Testis (tissue), 2 donors: ENCODE measurements at regions not wholly inside any gene's neighbourhood (a gene's known extent, or its start where the extent isn't known, plus 50 kb on each side); places are given as distances from the start of the nearest gene placed in this dataset.

Source experiments
- DNase-seq: peaks from one replicate; pipeline ENCODE4 v3.0.0-alpha.2; 2019
- H3K27ac ChIP-seq, 2 donors: fragments of 200-600 bp; sonication (generic); one replicate each; pipeline ENCODE4 v1.5.1; 2019
- H3K27me3 ChIP-seq: fragments of 200-600 bp; sonication (generic); one replicate; pipeline ENCODE4 v1.5.1; 2019
- H3K36me3 ChIP-seq: fragments of 200-600 bp; sonication (generic); one replicate; pipeline ENCODE4 v1.5.1; 2017; ENCODE audit warnings: low read depth; ENCODE audit errors: missing control alignments
- H3K4me1 ChIP-seq: fragments of 200-600 bp; sonication (generic); one replicate; pipeline ENCODE4 v1.5.1; 2019
- H3K4me3 ChIP-seq, 2 donors: fragments of 200-600 bp; sonication (generic); one replicate each; pipeline ENCODE4 v1.5.1; 2017 to 2019
- H3K9me3 ChIP-seq: fragments of 200-600 bp; sonication (generic); one replicate; pipeline ENCODE4 v1.5.1; 2017
- POLR2A ChIP-seq: fragments of 450-650 bp; IDR thresholded peaks from one replicate; pipeline ENCODE4 v1.6.1; 2017; ENCODE audit warnings: antibody characterized with exemption, mild to moderate bottlenecking, moderate library complexity
- WGBS, 2 donors: methylation state at CpG; one replicate each; pipeline ENCODE4 v1.1.5; 2018; 5-methylcytosine and 5-hydroxymethylcytosine counted together
- intact Hi-C: fragments of 100-400 bp; cut with DNase I; formaldehyde crosslinking; loops from one replicate; pipeline ENCODE4 v1.15.1; 2023; ENCODE audit warnings: low total_unique reads
- TF ChIP-seq, protein P1 (sequence below), 3 experiments: fragments of 450-650 bp in 2 of 3; fragments of 200-600 bp in 1 of 3; sonication (generic) in 1 of 3; IDR thresholded peaks; one replicate each; pipeline ENCODE4 v1.5.1; 2016 to 2019; ENCODE audit warnings: antibody characterized with exemption in 3 of 3, mild to moderate bottlenecking in 2 of 3, moderate library complexity in 1 of 3

DNA sequence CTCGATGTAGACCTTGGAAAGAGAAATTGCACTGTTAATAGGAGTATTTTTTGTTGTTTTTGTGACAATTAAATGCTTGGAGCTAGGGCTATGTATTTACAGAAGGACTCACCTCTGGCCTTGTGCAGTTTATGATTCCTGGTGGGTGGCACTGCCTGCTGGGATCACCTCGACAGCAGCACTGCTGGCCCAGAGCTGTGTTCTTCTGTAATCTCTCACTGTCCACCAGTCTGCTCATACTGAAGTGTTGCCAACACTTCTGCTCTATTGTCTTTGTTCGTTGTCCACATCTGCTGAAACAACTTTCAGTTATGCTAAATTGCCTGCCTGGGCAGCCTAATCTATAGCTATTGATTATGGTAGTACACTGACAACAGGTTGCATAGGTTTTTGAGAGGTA lies 194.4 kb upstream of the ANK2 start:
- intact Hi-C loops: no loop called here
- DNase-seq: no peak
- Histone ChIP-seq H3K36me3 (no peaks in the 10 kb centered on the region), H3K4me3 (no peak overlapping the region), H3K4me1 (no peaks in the 10 kb centered on the region), H3K27ac (no peak overlapping the region), H3K9me3 (no peaks in the 10 kb centered on the region), H3K27me3 (no peaks in the 10 kb centered on the region)
- 45 to 52% methylated on average over 3 of the region's 3 CpGs for WGBS, 2 donors
- no peak for TF ChIP-seq POLR2A
- TF ChIP-seq, protein P1, sequence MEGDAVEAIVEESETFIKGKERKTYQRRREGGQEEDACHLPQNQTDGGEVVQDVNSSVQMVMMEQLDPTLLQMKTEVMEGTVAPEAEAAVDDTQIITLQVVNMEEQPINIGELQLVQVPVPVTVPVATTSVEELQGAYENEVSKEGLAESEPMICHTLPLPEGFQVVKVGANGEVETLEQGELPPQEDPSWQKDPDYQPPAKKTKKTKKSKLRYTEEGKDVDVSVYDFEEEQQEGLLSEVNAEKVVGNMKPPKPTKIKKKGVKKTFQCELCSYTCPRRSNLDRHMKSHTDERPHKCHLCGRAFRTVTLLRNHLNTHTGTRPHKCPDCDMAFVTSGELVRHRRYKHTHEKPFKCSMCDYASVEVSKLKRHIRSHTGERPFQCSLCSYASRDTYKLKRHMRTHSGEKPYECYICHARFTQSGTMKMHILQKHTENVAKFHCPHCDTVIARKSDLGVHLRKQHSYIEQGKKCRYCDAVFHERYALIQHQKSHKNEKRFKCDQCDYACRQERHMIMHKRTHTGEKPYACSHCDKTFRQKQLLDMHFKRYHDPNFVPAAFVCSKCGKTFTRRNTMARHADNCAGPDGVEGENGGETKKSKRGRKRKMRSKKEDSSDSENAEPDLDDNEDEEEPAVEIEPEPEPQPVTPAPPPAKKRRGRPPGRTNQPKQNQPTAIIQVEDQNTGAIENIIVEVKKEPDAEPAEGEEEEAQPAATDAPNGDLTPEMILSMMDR (IDR thresholded peaks at IDR 0.05): no peak

DNA sequence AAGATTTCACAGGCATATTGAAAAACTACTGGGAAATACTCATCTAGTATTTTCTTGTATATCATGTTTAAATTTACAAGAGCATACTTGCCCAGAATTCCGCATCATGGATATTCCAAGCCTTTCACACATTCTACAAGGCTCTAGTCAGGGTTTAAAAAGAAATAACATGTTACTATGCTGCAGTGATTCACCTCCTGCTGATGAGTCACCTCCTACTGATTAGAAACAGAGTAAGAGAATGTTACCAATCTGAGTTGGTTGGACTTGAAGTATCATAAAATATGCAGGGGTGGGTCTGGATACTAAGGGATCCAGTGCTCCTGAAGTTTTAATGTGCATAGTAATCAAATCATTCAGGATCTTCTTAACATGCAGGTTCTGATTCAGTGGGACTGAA lies 192.0 kb upstream of the ANK2 start:
- DNase-seq: no peak
- Histone ChIP-seq H3K4me1 (no peaks in the 10 kb centered on the region), H3K9me3 (no peaks in the 10 kb centered on the region), H3K4me3 (no peak overlapping the region), H3K36me3 (no peaks in the 10 kb centered on the region), H3K27me3 (no peaks in the 10 kb centered on the region), H3K27ac (no peak overlapping the region)
- intact Hi-C loops: no loop called here
- 79 to 88% methylated on average over 1 of the region's 1 CpG for WGBS, 2 donors
- TF ChIP-seq, protein P1 (IDR thresholded peaks at IDR 0.05): no peak
- TF ChIP-seq POLR2A: no peak

DNA sequence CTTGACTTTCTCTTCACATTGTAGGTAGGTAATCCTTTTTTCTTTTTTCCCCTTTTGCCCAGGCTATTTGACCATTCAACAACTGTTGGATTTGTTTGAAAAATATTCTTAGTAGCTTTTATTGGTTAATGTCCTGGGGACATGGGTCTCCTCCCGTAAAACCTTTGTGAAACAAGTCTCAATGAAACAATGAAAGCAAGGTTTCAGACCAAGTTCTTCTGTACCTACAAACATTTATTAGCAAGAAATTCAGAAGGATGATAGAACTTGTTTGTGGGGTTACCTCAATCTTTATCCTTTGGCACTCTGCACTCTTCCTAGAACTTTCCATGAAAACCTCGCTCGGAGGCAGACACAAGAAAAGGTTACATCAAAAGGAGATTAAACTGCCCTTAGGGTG lies 190.7 kb upstream of the ANK2 start:
- no peaks in the 10 kb centered on the region for H3K4me1 ChIP-seq
- TF ChIP-seq, protein P1 (IDR thresholded peaks at IDR 0.05): no peak
- TF ChIP-seq POLR2A: no peak
- no peaks in the 10 kb centered on the region for H3K9me3 ChIP-seq
- no peak for DNase-seq
- no peak overlapping the region for H3K27ac ChIP-seq
- H3K36me3 ChIP-seq: no peaks in the 10 kb centered on the region
- no peaks in the 10 kb centered on the region for H3K27me3 ChIP-seq
- intact Hi-C loops: no loop called here
- no peak overlapping the region for H3K4me3 ChIP-seq
- WGBS, 2 donors: 86 to 88% methylated on average over 3 of the region's 3 CpGs

DNA sequence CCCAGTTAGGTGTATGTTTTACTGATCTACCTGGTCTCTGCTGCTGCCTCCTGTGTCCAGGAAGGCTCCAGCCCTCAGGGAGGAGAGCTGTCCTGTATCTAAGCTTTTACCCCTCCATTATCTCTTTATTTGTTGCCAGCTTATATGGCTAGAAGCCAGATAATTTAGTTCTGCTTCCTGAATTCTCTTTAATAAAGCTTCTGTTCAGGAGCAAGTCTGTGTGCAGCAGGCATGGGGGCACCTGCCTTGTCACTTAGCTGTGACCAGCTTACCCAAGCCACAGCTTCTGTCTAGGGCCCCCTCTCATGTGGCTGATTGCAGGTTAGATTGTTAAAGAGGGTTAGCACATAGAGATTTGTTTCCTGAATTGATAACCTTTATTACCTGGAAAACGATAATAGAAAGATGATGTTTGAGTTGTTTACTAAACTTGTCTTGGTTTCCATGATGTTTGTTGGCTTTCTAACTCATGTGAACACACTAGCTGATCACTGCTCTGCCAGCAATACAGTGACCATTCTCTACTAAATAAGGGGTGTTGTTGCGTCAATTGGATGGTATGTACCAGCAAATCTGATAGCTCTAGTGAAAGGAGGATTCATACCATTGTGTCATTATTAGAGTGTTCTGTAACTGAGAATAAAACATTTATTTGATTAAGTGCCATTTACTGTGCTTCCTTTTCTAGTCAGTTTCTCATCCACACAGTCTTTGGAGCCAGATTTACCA lies 189.8 kb upstream of the ANK2 start:
- TF ChIP-seq, protein P1 (IDR thresholded peaks at IDR 0.05): no peak
- no peak for TF ChIP-seq POLR2A
- intact Hi-C loops: no loop called here
- Histone ChIP-seq H3K9me3 (no peaks in the 10 kb centered on the region), H3K27ac (no peak overlapping the region), H3K4me3 (no peak overlapping the region), H3K36me3 (no peaks in the 10 kb centered on the region), H3K27me3 (no peaks in the 10 kb centered on the region), H3K4me1 (no peaks in the 10 kb centered on the region)
- WGBS, 2 donors: 74 to 75% methylated on average over 2 of the region's 2 CpGs
- DNase-seq: no peak
